ENCODE measurements at regions not wholly inside any gene's neighbourhood (a gene's known extent, or its start where the extent isn't known, plus 50 kb on each side); places are given as distances from the start of the nearest gene placed in this dataset.

DNA sequence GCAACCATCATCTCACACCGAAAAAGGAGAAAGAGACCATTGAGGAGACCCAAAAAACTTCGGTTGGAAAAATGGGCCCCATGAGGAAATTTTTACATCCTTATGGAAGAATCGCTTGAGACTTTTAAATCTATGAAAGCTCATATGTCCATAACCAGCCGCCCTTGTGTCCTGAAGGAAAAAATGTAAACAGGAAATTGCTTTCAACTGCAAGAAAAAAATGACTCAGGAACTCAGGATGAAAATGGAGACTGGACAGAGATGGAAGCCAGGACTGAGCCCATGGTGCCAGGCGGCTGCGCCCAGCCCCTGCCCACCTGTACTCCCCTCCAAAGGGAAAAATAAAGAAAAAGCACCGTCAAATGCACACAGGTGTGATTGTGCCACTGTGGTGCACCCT, 81.5 kb upstream of the SLC66A3 start:
- POLR2A ChIA-PET (ENCODE audit: partially characterized antibody), result interaction anchor here (0.6 kb wide), 1 partner anchor 574 kb away, joined by 3 read pairs; no protein-coding TSS in a partner anchor
- H3K4me1 ChIP-seq (replicated peaks in 1 of 4; ENCODE audit: control insufficient read depth in 3 of 4, insufficient read depth in 4 of 4, low read length in 3 of 4), result peaks cover 0 to 6% (median 4%) of the 10 kb centered on the region in 4 experiments; a peak in 4 of 7 replicates

More for the DNA sequence above, 81.5 kb upstream of the SLC66A3 start:
- H4K5ac ChIP-seq (ENCODE audit: insufficient read length, low read depth, low read length), result no peak overlapping the region
- H2BK15ac ChIP-seq (ENCODE audit: low read length), result no peak overlapping the region
- WGBS, 2 experiments (ENCODE audit: extremely low coverage in 1 of 2, insufficient coverage in 1 of 2, insufficient read length in 1 of 2, insufficient replicate concordance in 2 of 2, low coverage in 1 of 2, low lambda C conversion rate in 2 of 2, missing lambda C conversion rate in 1 of 2), result 87% methylated on average over 7 of the region's 7 CpGs; no CpG with 5 or more reads in 1 of the 2 experiments
- no peak overlapping the region for H2AK5ac ChIP-seq (ENCODE audit: low read depth, low read length)
- H3K4me2 ChIP-seq (ENCODE audit: insufficient read depth in 1 of 2, low read depth in 2 of 2, low read length in 2 of 2), result no peak overlapping the region
- no peaks in the 10 kb centered on the region for H3K23me2 ChIP-seq (ENCODE audit: low read depth, low read length)
- no peak overlapping the region for H4K91ac ChIP-seq (replicated peaks; ENCODE audit: insufficient read length, low read length)
- no peak overlapping the region for H3K4ac ChIP-seq (replicated peaks; ENCODE audit: insufficient read length, low read depth, low read length)
- H2BK5ac ChIP-seq (ENCODE audit: low read depth, low read length), result no peak overlapping the region
- H3K27ac ChIP-seq (ENCODE audit: low read depth, low read length), result no peak overlapping the region
- no peak overlapping the region for H3K14ac ChIP-seq (ENCODE audit: insufficient read length)
- no peak overlapping the region for H3K9ac ChIP-seq (replicated peaks in 1 of 4; ENCODE audit: extremely low read depth in 1 of 4, low read depth in 3 of 4, low read length in 3 of 4)
- H3K56ac ChIP-seq (replicated peaks; ENCODE audit: insufficient read length, low read depth, low read length), result no peak overlapping the region
- no peaks in the 10 kb centered on the region for H3K9me3 ChIP-seq (ENCODE audit: insufficient read depth in 2 of 2, low read depth in 1 of 2, low read length in 1 of 2)
- no peaks in the 10 kb centered on the region for H3K27me3 ChIP-seq (replicated peaks in 1 of 4; ENCODE audit: control insufficient read depth in 3 of 4, extremely low read depth in 1 of 4, insufficient read depth in 3 of 4, low read length in 3 of 4)
- no peak for FAIRE-seq
- no peaks in the 10 kb centered on the region for H3K79me2 ChIP-seq (ENCODE audit: control insufficient read depth in 1 of 2, insufficient read depth in 2 of 2, low read length in 2 of 2)
- H2BK12ac ChIP-seq (ENCODE audit: low read depth, low read length), result no peak overlapping the region
- no peak for DNase-seq (ENCODE audit: low read depth in 1 of 2, low spot score in 2 of 2)
- no peaks in the 10 kb centered on the region for H4K20me1 ChIP-seq (replicated peaks in 1 of 2; ENCODE audit: control insufficient read depth in 1 of 2, insufficient read depth in 2 of 2, low read length in 2 of 2)
- no peak overlapping the region for H2BK20ac ChIP-seq (ENCODE audit: low read length)
- H3K18ac ChIP-seq (ENCODE audit: extremely low read depth, low read length), result no peak overlapping the region
- H4K8ac ChIP-seq (ENCODE audit: extremely low read depth, insufficient read depth, low read length), result no peak overlapping the region
- TF ChIP-seq CBX5 (IDR thresholded peaks at IDR 0.05; ENCODE audit: low read depth, low read length) (no peak), BACH1 (IDR thresholded peaks at IDR 0.05; ENCODE audit: low read length) (no peak), SP1 (IDR thresholded peaks at IDR 0.05; ENCODE audit: low read depth, low read length) (no peak), JUN (IDR thresholded peaks at IDR 0.05; ENCODE audit: low read depth, low read length) (no peak), POU5F1 (IDR thresholded peaks at IDR 0.05; ENCODE audit: low read depth, low read length) (no peak), HDAC6 (IDR thresholded peaks at IDR 0.05; ENCODE audit: low read depth, low read length) (no peak), EGR1 (IDR thresholded peaks at IDR 0.05; ENCODE audit: borderline replicate concordance, low read depth, low read length) (no peak)
- TF ChIP-seq, protein P1, sequence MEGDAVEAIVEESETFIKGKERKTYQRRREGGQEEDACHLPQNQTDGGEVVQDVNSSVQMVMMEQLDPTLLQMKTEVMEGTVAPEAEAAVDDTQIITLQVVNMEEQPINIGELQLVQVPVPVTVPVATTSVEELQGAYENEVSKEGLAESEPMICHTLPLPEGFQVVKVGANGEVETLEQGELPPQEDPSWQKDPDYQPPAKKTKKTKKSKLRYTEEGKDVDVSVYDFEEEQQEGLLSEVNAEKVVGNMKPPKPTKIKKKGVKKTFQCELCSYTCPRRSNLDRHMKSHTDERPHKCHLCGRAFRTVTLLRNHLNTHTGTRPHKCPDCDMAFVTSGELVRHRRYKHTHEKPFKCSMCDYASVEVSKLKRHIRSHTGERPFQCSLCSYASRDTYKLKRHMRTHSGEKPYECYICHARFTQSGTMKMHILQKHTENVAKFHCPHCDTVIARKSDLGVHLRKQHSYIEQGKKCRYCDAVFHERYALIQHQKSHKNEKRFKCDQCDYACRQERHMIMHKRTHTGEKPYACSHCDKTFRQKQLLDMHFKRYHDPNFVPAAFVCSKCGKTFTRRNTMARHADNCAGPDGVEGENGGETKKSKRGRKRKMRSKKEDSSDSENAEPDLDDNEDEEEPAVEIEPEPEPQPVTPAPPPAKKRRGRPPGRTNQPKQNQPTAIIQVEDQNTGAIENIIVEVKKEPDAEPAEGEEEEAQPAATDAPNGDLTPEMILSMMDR (IDR thresholded peaks at IDR 0.05; ENCODE audit: control extremely low read depth in 1 of 3, insufficient read depth in 1 of 3, low read depth in 1 of 3, low read length in 3 of 3), result no peak
- H2AFZ ChIP-seq (ENCODE audit: low read length), result 0 out of 2 replicates have a peak overlapping the region, but pooled peaks have one; percentile 26
- no peak overlapping the region for H3K4me3 ChIP-seq (ENCODE audit: extremely low read depth in 1 of 4, insufficient read depth in 2 of 4, low read depth in 3 of 4, low read length in 4 of 4)
- no peak overlapping the region for H2BK120ac ChIP-seq (replicated peaks; ENCODE audit: low read depth, low read length)
- H3K79me1 ChIP-seq (ENCODE audit: low read depth, low read length), result no peaks in the 10 kb centered on the region
- no peak overlapping the region for H3K23ac ChIP-seq (ENCODE audit: insufficient read length)
- CTCF ChIA-PET (ENCODE audit: partially characterized antibody), result interaction anchor here (0.6 to 5.9 kb wide), 27 partner anchors 8 to 692 kb away, joined by 3 to 47 read pairs (median 3); no protein-coding TSS in a partner anchor
- no peaks in the 10 kb centered on the region for H3K36me3 ChIP-seq (ENCODE audit: control insufficient read depth in 2 of 4, insufficient read depth in 4 of 4, low read length in 3 of 4)

Data from H1 (cell line).